HG02610 (cell line): ENCODE measurements at regions not wholly inside any gene's neighbourhood (a gene's known extent, or its start where the extent isn't known, plus 50 kb on each side); places are given as distances from the start of the nearest gene placed in this dataset.
"Not testable (repeated sequence)": the region's sequence is repeated elsewhere in the genome, so short reads cannot be mapped to it uniquely, and the experiment has no call there.

Experiments used
- ATAC-seq: cut with Tn5 transposase; IDR thresholded peaks from one replicate; pipeline ENCODE4 v1.9.1; 2021; ENCODE audit warnings: mild to moderate bottlenecking, moderate library complexity; ENCODE audit not compliant: unreplicated experiment

GRCh38 chr22:23384431-23384830 lies 195.7 kb downstream of the IGLL1 start:
- no peak for ATAC-seq

DNA sequence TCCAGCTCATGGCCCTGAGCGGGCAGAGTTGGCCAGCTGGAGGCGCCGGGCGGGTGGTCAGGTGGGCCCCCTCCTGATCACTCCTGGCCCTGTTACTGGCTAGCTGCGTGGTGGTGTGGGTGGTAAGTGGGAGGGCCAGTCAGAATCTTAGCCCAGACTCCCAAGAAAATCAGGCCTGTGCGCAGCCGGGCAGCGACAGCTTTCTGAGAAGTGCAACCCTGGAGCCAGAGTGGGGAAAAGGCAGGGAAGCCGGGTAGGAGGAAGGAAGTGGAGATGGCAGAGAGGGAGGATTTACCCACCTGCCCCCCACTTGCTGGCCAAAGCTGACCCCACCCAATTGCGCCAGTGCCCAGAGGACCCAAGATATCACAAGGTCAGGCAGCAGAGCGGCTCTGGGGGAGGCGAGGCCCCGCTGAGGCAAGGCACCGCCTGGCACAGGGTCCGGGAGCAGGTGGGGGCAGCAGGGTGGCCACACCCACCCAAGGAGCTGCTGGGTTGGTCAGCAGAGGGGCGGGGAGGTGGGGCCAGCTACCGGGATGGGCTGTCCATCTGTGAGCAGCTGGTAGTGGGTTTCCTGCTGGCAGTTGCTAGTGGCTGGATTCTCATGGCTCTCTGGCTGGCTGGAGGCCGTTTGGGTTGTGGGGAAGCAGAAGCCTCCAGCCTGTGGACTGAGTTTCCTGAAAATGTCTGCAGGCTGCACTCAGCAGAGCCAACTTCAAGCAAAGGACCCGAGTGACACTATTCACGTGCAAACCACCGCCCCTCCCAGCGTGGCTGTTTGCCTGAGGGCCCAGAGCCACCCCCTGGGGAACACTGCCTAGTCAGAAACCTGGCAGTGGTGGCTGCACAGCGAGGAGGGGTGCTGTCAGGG lies 196.4 kb downstream of the IGLL1 start:
- no peak for ATAC-seq

GRCh38 chr22:23382428-23383218 lies 197.5 kb downstream of the IGLL1 start:
- ATAC-seq = no peak

- ATAC-seq = no peak
These were observed 198.2 kb downstream of the IGLL1 start for GRCh38 chr22:23381661-23382427.

DNA sequence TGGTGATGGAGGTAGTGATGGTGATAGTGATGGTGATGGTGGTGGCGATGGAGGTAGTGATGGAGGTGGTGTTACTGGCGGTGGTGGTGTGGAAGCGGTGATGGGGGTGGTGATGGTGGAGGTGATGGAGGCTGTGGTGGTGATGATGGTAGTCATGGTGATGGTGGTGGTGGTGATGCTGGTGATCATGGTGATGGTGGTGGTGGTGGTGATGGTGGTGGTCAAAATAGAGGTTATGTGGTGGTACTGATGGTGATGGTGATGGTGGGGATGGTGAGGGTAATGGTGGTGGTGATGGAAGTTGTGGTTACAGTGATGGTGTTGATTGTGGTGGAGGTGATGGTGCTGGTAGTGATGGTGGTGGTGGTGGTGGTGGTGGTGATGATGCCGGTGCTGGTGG lies 199.2 kb downstream of the IGLL1 start:
- ATAC-seq = no peak

DNA sequence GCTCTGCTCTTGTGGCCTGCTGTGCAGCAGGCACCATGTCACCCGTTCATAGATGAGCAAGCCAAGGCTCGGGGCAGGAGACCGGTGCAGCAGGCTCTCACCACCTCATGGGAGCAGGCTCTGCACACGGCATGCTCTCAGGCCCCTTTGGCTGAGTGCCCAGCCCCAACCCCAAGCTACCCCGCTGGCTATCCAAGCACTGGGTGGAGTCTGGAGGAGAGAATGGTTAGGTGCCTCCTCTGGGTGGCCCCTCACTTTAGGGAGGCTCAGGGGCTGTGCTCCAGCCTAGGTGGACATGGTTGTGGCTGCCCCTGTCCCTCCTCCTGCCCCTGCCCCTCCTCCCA lies 199.9 kb downstream of the IGLL1 start:
- ATAC-seq = no peak

DNA sequence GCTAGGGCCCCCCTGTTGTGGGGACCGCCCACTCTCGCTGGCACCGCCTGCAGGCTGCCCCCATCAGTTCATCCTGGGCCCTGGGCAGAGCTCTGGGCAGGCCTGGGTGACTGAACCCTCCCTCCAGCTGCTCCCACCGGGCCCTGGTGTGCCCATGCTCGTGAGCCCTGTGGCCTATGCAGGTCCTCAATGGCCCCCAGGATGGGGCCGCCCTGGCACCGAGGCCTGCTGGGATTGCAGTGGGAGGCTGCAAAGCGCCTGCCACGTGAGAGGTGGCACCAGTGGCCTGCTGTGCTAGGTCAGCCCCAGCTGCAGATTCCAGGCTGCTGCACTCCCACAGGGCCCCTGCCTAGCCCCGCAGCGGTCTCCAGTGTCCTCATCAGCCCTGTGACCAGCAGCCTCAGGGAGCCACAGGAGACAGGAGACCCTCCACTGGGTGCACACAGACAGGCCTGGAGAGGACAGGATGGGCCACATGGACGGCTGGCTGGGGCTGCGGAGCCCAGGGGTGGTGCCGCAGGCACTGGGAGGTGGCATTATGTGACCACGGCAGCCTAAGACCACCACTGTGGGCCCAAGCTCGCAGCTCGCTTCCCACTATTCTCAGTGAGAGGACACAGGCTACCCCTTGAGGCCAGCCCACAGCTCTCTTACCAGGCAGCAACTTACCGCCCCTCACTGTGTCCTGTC lies 199.4 kb downstream of the BCR start:
- not testable (repeated sequence) for ATAC-seq

DNA sequence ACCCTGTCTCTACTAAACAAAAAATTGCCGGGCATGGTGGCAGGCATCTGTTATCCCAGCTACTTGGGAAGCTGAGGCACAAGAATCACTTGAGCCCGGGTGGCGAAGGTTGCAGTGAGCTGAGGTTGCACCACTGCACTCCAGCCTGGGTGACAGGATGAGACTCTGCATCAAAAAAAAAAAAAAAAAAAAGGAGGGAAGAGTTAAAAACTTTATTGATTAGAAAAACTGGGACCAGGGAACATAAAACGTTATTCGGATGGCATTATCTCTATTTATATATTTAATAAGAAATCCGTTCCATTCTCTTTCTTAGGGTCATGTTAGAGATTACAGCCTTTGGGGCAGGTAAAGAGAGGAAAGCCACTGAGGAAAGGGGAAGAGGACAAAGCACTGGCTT lies 197.5 kb downstream of the BCR start:
- ATAC-seq = no peak

DNA sequence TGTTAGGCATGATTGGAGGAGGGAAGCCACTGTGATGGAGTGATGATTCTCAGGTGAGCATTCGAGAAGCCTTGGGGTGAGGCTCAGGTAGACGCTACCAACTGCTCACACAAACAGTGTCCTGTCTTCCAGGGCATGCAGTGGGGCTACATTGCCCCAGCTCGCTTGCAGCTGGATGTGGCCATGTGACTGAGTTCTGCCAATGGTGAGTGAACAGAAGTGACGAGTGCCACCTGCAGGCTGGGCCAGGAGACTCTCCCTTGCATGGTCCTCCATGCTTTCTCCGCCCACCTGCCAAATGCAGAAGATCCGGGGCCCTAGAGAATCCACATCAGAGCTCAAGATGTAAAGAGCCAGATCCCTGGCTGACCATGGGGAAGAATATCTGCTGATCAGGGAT lies 195.9 kb downstream of the BCR start:
- ATAC-seq = no peak

DNA sequence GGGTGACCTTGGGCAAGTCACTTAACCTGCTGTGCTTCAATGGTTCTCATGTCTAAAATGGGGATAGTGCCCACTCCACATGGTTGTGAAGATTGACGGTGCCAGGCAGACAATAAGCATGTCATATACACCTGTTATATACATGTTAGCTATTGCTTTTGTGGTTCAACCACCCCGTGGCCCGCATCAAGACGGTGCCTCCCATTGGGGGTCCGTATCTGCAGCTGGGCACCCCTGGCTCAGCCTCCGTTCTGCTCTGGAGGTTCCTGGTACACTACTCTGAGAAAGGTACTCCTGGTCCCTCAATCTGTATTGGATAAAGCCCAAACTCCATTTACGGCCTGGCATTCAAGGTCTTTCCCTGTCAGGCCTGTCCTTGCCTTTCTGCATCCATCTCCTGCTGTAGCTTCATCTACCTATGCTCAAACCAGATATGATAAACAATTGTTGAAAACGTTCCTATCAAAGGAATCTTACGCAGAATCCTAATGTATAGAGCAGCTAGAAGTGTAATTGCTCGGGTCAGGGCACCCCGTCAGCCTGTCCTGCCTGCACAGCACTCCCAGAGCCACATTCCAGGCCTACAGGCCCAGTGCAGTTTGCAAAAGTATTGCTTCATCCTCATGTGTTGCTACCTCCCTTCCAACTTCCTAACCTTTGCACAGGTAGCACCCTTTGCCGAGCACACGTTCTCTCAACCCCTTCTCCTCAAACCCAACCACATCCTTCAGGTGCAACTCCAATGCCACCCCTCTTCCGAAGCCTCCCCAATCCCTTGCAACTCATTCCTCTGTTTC lies 194.9 kb downstream of the BCR start:
- no peak for ATAC-seq

GRCh38 chr22:23373601-23374000 lies 193.3 kb downstream of the BCR start:
- ATAC-seq = no peak

DNA sequence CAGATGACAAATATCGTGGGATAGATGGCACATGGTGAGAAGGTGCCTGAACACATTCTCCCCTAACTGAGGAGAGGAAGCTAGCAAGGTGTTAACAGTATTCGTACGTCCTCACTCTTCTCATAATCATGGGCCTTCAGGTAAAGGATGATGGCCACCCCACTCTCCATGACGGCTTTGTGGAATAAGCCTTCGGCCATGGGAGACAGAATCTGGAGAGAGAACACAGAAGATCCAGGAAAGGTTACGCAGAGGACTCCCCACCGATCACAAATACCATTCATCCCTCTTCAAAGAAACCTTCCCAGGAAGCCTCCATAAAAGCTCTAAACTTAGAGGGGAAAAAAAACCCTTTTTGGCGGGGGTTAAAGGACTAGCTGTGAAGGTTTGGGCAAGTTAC lies 189.9 kb downstream of the BCR start:
- ATAC-seq = no peak

- no peak for ATAC-seq
These were observed 188.9 kb downstream of the BCR start for GRCh38 chr22:23369054-23369685.
